ENCODE measurements at regions not wholly inside any gene's neighbourhood (a gene's known extent, or its start where the extent isn't known, plus 50 kb on each side); places are given as distances from the start of the nearest gene placed in this dataset.

DNA sequence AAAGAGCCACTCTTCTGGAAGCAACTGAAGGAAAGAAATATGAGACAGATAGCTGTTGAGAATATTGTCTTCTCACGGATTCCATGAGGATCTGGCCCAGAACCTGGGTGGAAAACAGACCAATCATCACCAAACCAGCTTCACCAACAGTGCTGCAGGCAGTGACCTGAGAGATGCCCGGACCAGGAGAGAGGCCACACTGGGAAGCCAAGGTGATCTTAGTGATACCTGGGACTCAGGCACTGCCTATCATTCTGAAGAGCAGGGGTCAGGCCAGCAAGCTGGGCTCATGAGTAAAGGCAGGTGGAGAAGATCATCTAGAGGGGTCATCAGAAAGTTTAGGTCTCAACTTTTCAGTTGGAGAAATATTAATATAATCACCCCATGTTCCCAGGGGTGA, 595.8 kb upstream of the CADM1 start:
- DNase-seq, result no peak

DNA sequence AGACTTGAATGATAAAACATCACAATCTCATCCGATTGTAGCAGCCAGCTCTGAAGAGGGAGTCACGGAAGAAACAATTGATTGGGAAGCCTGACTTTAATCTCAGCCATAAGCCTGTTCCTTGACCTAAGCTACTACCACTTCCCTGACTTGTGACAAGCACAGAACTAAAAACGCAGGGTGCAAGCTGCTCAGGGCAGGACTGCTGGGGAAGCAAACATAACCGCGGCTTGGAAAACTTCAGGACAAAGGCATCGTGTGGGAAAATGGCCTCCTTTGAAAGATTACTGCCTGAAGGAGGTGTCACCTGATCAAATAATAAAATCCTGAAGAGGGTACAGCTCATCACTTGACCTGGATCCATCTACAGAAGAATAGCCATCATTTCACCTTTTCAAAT, 595.3 kb upstream of the CADM1 start:
- DNase-seq, result no peak

DNA sequence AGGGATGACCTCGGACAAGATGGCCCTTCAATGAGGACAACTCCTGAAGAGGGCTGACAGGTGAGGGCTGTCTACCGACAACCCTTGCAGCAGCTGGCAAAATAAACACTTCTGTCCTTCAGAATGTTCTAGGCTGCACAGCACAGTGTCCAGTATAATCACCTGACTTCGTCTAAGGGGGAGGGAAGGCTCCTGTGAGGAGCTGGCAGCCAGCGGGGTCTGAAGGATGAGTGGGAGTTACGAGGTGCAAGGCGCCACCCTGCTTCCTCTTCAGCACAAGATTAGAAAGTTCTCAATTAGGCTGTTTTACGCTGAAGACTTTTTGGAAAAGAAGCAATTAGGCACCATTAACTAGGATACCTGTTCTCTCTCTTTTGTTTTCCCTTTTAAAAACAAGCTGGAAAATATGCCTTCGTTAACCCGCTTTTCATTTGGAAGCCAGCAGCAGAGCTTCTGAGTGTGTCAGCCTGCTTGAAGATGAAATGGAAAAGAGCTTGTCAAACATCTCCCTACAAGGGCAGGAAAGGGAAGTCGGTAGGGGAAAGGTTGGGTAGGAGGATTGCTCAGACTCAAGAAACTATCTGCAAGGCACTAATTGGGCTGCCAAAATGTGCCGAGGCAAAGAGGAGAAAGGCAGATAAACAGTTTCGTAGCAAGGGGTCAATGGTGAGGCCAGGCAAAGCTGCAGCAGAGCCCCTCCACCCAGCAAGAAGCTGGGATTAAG, 592.2 kb upstream of the CADM1 start:
- DNase-seq, result no peak

DNA sequence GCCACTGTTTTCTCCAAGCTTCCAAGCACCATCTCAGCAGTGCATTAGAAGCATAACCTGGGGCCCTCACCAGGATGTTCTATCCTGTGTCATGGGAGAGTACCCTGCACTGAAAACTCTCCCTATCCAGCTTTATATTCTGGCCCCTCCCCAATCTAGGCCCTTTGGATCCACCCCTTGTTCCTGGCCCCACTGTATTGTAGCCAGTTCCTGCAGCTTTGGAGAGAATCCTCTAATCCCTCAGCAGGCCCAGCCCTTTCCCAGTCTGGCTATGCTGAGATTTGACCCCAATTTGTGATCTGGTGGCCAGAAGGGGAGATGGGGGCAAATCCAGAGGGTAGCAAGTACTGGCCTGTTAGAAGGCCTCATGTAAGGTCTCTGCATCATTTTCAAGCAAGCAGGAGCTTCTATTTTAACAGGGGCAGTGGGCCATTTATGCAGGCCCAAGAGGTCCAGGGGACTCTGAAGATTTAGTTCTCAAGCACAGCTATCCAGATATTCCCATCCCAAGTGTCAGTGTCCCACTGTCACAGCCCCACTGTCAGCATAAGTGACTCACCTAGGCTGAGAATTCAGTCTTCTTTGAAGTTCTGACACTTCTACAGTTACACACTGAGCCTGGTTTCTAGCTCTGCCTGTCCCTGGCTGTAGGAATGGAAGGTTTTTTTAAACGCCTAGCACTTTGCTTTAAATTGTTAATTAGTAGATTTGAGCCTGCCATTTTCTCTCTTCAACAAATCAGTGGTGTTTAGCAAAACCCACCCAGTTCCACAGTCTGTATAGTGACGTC, 589.5 kb upstream of the CADM1 start:
- DNase-seq, result no peak

DNA sequence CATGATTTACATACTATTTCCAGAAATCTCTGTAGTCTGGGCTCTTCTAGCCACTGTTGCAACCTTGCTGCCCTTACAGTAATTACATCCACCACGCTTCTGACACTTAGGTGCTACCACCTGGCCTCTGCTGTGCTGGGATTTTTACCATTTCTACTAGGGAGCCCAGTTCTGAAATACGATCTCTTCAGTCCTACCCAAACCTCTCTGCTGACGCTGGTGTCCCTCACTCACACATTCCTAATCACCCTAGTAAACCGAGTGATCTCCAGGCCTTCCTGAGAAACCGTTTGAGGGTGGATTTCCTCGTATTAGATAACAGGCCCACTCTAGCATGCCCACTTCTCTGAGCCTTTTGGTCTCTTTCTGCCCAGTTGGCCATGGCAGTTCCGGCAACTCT, 588.9 kb upstream of the CADM1 start:
- DNase-seq, result no peak

DNA sequence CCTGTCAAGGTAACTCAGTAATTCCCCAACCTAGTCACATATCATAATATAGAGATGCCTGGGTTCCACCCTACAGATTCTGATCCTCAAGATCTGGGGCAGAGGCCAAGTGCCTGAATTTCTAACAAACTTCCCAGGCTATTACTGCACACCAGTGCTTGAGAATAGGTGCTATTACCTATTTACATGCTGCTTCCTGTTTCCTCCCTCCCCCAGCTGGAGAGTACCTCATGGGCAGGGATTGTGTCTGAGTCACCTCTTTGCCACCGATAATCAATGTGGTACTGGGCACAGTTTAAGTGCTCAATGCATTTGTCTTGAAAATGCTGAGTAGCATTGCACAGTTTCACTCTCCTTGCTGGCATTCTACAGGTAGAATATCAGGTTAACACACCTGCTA, 582.2 kb upstream of the CADM1 start:
- no peak for DNase-seq

DNA sequence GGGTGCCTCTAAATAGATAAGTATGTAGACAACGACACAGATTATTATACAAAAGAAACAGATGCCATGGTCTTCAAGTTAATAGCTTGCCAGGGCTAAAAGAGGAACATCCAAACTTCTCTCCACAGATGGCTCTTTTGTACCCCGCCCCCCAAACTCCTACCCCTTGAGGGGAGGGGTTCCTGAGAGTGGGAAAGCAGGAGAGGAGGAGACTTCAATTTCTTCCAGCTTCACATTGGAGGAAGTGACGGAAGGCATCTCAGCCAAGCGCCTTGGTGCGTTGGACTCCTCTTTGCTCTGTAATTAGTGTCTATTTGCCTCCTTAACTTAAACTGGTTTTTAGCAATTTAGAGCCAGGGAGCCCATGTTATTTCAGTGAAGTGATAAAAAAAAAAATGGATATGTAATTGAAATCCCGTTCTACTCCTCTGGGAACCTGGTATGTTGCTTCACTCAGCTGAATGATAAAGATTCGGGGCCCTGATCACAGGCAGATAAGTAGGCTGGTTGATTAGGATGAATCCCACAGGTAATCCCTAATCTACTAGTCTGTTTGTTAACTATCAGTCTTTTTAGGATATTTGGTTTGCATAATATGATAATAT, 580.9 kb upstream of the CADM1 start:
- no peak for DNase-seq

DNA sequence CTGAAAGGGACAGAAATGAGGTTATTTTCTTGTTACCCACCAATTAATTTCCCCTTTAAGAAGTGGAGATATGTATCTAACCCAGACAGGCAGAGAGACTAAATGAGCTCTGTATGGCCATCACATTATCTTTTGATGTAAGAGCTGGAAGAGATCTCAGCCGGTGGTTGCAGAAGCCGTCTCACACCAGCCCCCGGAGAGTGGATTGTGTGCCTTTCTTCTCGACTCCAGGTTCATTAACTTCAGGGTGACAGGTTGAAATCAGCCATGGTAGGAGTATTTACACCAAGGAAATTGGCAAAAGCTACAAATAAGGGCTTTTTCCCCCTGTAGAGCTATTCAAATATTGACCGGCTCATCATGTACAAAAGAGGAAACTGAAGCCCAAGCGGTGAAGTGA, 580.3 kb upstream of the CADM1 start:
- DNase-seq, result no peak

DNA sequence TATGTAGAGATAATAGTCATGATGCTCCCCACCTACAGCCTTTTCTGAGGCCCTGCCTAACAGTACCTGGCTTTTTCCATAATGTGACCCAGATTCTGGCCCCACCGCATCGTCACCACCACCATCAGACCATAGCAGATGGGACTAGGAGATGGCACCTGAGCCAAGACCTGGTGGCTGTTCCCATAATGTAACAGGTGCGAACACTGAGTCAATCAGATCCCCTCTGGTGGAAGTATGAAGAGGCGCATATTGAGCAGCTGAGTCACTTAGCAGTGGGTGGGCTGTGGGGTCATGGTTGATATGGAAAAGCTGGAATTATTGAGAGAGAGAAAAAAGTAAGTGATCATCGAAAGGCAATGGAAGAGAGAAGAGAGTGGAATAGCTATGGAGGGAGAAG, 578.0 kb upstream of the CADM1 start:
- no peak for DNase-seq

DNA sequence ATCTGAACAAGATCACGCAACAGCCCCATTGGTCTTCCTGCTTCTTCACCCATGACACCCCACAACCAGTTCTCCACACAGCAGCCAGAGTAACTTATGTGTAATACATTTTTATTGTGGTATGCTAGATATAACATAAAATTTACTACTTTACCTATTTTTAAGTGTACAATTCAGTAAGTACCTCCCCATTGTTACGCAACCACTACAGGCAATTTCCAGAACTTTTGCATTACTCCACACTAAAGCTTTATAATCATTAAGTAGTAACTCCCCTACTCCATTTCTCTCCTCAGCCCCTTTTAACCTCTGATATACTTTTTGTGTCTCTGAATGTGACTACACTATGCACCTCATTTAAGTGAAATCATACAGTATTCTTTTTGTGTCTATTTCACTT, 575.4 kb upstream of the CADM1 start:
- no peak for DNase-seq

DNA sequence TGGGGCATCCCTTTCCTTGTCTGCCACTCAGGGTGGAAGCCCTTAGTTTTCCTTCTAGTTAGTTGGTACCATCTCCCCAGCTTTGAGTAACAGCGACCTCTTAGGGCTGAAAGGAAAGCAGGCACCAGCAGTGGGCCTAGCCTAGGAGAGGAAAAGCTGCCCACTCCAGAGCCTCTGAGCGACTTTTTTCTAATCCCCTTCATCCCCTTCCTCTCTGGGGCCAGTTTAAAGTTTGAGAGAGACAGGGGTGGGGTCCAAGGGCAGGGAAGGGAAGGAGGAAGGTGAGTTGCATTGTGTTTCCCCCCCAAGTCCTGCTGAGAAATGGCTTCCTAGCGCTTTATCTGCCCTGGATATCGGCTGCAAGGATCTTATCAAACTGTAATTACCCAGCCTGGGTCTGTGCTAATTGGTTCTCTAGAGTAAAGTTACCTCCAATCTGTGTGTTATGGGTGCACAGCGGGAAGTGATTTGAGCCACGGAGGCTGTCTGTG, 573.9 kb upstream of the CADM1 start:
- DNase-seq, result peak; percentile 19

DNA sequence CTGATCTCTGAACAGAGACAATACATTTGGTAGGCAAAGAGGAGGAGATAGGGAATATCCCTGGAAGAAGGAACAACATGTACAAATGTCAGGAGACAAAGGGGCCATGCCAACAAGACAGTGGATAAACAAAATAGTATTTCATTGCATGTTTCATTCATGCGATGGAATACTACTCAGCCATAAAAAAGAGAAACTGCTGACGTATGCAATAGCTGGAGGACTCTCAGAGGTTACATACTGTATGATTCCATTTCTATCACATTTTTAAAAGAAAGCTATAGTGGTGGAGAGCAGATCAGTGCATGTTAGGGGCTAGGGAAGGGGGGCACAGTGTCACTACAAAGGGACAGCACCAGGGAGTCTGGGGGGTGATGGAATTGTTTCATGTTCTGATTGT, 572.9 kb upstream of the CADM1 start:
- DNase-seq, result no peak

DNA sequence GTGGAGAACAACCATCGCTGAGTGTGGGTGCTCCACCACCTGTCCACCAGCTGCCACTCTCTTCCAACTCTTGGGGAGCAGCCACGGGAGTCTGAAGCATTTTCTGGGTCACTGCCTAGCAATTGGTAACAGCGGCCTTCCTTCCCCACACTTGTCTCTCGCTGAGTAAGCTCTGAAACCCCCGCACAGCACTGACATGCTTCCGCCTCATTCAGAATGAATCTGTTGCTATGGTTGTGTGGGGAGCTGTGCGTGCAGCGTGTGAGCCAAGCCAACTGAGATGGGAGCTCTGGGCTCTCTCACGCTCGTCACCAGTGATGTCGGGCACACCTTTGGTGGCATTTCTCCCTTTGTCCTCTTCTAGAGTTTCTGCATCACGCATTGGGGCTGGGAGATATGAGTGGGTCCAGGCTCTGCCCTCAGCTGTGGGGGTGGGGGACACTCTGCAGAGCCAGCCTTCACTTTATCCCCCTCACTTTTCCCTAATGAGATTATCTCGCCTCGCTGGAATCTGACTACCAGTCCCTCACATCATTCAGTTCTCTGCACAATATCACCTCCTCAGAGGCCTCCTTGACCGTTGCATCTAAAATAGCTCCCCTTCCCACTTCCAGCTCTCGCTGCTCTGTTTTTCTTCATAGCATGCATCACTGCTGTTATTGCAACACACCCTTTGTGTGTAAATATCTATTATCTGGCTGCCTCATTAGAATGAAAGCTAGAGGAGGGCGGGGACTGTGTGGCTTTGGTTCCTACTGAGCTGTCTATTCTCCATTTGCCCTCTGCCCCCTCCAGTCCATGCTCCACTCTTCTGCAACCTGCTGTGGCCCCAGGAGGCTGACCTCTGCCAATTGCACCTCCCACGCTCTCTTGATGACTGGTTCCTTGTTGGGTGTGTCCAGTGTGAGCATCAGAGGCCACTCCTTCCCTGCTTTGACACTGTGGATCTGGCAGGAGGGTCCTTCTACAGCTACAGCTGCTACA, 569.9 kb upstream of the CADM1 start:
- peak; percentile 14 for DNase-seq

DNA sequence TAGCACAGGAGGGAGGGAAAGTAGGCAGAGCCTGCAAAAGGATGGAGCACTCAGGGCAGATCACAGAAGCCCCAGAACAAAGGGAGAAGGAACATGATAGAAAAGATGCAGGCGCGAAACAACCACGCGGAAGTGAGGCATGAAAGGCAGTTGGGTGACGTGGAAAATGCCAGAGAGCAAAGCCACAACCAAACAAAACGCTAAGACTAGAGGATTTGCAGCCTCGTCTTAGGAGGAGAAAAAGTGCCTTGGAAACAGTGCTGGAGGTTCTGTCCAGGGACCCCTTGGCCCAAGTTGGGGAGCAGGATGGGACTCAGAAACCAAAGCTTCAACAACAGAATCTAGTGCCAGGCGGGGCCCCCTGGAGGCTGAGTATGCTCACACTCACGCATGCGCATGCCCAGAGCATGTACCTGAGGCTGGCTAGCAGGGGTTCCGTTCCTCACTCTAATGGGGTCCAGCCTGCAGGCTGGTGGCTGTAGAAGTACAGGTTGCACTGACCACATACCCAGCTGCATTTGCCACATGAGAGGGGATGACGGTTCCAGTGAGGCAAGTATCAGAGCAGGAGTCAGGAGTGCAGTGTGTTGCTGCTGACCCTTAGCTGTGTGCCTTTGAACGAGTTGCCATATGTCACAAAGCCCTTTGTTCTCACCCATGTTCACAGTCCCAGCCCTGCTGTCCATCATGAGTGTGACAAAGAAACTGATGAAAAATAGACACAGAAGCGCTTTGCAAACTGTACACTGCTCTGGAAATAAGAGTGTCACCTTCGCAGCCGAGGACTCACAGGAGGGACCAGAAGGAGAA, 568.6 kb upstream of the CADM1 start:
- peak; percentile 4 for DNase-seq

DNA sequence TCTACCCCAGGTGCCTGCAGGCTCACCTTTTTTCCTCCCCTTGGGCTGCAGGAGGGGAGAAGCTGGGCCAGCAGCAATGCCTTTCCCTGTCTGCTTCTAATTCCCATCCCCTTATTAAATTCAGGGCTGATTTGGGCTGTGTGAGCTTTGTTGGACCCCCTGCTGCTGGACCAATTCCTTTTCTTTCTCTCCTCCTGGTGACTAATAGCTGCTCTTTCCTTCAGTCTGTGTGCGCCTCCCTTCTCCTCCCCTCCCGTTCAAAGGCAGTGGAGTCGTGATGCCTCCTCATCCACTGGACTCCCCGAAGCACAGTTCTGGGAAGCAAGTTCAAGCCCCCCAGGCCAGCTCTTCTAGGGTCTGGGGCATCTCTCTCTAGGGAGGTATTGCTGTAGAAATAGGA, 567.9 kb upstream of the CADM1 start:
- peak; percentile 20 for DNase-seq

DNA sequence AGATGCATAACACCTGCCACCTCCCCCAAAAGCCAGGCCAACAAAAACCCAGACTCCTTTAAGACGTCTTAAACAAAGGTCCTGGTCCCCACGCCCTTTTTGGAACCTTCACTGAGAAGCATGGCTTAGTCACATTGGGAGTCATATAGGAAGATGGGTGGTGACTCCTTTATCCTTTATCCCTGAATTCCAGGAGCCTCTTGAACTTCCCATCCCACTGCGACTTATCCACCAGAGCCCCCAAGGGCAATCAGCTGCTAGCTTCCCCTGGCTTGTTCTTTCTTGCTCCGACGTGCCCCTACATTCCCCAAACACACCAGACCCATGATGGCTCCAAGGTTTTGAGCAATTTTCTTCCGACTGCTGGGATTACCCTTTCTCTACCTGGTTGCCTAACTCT, 567.0 kb upstream of the CADM1 start:
- DNase-seq, result no peak

DNA sequence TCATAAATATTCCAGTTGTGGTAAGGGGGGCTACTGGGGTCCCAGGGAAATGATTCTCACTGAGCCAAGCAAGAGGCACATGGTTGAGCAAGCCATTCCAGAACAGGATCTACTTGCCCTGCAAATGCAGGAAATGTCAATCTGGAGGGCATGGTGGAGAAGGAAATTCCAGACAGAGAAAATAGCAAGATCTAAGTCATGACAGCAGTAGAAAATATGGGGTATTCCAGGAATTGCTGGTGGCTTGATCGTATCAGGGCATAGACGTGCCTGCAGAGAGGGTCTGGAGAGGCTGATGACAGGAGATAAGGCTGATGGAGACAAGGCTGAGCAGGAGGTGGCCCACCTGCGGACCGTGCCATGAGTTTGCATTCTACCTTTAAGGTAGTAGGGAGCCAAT, 566.3 kb upstream of the CADM1 start:
- no peak for DNase-seq

DNA sequence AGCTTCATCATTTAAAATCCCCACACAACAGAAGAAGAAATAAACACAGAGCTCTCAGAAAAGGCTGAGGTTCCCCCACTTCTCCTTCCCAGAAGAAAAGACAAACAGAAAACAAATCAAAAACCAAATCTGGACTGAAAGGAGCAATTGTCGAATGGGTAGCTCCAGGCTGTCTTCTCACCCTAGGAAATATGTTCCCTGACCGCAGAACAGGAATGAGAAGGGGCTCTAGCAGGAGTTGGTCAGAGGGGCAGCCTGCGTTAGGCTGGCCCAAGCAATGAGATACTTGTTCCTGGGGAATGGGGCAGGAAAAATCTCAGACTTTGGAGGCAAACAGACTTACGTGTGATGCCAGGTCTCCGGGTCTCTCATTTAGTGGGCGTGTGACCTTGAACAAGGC, 562.6 kb upstream of the CADM1 start:
- no peak for DNase-seq

DNA sequence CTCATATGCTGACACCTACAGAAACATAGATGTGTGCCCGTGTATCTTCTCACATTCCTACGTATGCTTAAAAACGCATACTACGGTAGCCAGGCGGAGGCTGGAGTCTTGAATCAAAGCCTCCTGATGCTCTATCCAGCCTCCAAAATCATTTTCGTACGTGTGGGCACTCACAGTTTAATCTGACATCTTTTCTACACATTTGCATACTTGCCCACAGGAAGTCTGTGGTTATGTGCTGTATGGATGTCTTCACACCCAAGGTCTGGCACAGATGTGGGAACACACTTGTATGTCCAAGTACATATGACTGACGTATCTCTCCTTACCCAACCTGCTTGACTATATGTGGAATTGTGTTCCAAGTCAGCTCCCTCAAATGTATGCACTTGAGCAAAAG, 561.8 kb upstream of the CADM1 start:
- DNase-seq, result no peak

DNA sequence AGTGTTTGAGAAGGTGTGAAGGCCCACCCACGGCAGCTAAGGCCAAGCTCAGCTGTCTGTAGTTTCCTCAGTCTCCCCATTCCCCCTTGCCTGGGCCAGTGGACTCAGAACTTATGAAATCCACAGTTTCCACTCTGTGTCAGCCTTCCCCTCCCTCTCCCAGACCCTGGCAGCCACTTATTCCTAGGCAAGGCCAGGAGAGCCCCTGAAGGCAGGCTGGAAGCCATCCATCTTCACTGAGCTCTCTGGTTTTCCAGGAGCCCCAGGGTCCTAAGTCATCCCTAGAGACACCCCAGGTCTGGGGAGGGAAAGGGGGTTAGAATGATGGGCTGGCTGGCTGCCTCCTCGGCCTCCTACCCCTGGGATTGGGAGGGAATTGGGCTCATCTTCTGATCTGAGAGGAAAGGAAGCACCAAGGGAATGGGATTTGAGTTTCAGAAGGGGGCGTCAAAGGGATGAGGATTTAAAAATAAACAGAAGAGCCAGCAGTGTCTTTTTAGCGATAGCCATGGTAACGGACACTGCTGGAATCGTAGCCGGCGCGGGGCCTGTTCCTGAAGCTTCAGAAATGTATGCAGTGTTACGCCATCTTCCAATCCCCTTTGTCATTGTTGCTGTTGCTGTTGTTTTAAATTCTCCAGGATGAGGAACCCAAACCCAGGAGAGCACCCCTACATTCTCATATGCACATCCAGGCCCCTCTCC, 561.1 kb upstream of the CADM1 start:
- DNase-seq, result no peak

Data from fibroblast of skin of scalp (primary cell).